HuH-7.5 (cell line): ENCODE measurements at regions not wholly inside any gene's neighbourhood (a gene's known extent, or its start where the extent isn't known, plus 50 kb on each side); places are given as distances from the start of the nearest gene placed in this dataset.
"Not testable (repeated sequence)": the region's sequence is repeated elsewhere in the genome, so short reads cannot be mapped to it uniquely, and the experiment has no call there.

Source experiments
- DNase-seq: peaks from one replicate; pipeline ENCODE4 v3.0.0; 2011; ENCODE audit warnings: low spot score

DNA sequence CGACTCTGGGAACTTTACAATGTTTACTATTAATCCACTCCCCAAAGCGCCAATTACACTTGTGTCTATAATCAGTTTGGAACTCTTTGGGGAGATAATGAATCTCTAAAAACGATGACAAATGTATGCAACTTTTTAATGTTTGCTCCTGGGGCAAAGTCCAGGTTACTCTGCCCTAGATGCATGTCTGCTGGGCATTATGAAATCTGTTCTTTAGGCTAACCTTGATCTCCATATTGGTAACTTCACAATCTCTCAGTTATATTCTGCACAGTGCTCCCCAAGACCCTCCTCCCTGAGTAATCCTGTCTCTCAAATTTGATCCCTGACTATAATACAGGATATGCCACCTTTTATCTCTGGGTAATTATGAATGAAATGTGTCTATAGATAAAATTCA lies 152.2 kb upstream of the TRPM3 start:
- no peak for DNase-seq

GRCh38 chr9:71271602-71272001 lies 150.2 kb upstream of the TRPM3 start:
- no peak for DNase-seq

DNA sequence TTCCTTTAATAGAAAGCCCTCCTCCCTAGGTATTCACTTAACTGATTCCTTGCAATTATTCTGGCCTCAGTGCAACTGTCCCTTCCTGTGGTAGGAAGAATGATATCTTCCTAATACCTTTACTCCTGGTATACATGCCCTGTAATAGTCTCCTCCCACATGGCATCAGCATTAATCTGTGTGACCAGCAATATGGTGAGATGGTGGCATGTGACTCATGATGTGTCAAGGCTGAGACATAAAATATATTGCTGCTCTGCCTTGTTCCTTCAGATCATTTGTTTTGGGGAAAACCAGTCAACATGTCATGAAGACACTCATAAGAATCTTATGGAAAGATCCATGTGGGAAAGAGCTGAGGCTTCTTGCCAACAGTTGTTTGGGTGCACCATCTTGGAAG lies 149.1 kb upstream of the TRPM3 start:
- DNase-seq = no peak

DNA sequence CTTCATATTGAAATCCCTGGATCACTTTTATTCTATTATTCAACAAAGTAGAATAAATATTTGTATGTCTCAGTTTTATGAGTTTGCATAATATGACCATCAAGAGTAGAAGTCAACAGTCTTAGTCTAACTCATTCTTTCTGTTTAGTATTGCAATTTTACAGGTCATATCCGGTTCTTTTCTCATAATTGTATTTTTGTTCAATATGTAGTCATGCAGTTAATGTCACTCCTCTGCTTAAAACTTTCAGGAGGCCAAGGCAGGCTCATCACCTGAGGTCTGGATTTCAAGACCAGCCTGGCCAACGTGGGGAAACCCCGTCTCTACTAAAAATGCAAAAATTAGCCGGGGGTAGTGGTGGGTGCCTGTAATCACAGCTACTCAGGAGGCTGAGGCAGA lies 148.4 kb upstream of the TRPM3 start:
- DNase-seq = no peak

GRCh38 chr9:71268871-71269635 lies 147.6 kb upstream of the TRPM3 start:
- no peak for DNase-seq

DNA sequence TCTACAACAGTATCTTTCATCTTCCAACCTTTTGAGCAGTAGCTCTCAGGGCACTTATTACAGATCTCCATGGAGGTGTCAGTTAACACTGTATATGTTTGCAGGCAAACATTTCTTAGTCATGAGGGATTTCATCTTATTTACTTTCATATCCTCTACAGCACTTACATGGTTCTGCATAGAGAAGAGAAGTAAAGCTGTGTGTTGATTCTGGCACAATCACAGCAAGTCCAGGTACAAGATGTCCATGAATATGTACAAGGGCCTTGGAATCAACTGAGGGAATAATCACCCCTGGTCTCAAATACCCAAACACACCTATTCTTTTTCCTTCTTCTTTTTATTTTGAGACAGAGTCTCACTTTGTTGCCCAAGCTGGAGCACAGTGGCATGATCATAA lies 142.0 kb upstream of the TRPM3 start:
- no peak for DNase-seq

GRCh38 chr9:71260419-71260818 lies 139.0 kb upstream of the TRPM3 start:
- DNase-seq = not testable (repeated sequence)

DNA sequence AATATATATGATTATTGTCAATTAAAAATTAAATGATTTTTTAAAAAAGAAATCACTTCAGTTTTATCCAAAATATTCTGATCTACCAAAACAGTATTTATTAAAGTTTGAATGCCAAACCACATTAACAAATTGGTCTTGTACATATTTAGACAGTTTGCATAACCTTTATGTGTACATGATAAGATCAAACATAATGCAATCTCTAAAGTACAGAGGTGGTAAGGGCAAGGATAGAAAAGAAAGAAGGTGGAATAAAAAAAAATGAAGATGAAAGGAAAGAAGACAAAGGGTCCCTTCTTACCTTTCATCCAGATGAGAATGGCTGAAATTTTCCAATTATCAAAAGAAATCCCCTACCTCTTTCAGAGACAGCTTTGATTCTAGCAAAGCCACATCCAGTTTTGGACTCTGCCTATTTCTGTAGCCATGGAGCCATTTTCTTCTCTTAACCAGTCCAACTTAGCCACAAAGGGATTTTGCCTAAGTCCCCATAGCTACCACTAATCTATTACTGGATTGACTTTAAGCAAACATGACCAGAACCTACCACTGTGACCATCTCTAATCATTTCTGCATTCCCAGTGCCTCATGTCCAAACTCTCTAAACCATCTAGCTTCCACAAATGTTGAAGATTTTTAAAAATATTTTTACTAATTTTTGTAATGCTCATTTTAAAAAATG lies 133.3 kb upstream of the TRPM3 start:
- DNase-seq = no peak

DNA sequence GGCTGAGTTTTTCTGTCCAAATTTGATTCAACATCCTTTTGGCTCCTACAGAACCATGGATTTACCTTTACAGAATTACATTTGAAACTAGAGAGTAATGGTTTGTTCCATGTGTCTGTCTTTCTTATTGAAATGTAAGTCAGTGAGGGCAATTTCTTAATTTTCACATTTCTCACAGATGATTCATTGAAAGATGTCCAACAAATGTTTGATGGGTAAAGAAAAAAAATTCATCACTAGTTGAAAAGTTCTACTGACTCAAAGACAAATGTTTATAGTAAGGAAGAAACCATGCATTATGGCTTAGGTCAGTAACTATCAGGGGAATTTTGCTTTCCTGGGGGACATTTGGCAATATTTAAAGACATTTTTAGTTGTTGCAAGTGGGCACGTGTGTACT lies 131.6 kb upstream of the TRPM3 start:
- DNase-seq = no peak

GRCh38 chr9:71250581-71250980 lies 129.2 kb upstream of the TRPM3 start:
- no peak for DNase-seq

DNA sequence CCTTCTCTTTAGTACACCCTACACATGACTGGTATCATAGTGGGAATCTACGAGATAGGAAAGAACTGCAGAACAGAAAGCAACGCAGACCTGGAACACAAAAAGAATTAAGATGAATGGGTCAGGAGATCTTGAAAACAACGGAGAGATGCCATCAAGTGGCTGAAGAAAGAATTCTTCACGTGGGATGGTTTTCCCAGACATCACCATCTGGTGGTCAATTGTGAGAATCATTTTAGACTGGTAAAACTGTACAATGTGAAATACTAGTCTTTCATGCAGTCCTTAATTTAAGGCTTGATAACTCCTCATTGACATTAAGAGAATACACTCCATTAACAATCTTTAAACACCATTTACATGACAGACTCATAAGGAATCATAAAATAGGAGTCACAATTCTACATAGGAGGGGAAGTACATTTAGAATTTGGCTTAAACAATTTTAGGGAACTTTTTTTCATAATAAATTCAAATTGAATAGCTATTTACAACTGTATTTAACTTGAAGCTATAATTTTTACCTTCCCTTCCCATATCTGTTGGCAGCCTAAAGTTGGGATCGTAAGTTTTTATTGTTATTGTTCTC lies 128.4 kb upstream of the TRPM3 start:
- peak; percentile 36 for DNase-seq

- no peak for DNase-seq
Observed at GRCh38 chr9:71245651-71246050, 124.2 kb upstream of the TRPM3 start.

GRCh38 chr9:71243951-71244350 lies 122.5 kb upstream of the TRPM3 start:
- DNase-seq = no peak

DNA sequence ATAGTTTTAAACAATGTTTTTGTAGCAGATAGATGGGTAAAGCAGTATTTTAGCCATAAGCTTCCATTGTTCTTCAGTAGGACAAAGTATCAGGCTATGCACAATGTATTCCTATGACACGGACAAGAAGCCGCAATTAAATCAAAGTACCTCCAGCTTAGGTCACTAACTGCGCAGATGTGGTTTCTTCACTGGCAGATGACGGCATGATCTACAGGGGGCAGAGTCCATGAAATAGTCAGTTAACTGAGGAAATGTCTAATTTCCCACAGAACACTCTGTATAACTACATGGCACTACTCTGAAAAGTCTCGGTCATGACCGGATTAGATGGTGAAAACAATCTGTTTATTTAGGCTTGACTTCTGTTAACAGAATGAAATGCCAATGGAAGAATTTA lies 120.7 kb upstream of the TRPM3 start:
- no peak for DNase-seq

DNA sequence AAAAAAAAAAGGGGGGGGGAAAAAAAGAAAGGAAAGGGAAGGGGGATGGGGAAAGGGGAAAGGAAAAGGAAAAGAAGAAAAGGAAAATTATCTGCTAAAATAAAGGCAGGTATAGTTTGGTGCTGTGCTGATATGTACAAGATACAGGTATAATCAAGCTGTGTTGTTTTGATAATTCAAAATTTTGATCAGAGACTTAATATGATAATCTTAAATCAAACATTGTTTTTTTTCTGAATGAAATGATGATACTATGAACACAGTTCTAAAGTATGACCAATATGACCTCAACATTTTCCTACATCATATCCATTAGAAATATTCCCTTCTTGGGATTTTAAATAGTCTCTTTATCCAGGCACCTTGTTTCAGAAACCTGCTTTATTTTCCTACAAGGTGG lies 115.6 kb upstream of the TRPM3 start:
- DNase-seq = no peak

DNA sequence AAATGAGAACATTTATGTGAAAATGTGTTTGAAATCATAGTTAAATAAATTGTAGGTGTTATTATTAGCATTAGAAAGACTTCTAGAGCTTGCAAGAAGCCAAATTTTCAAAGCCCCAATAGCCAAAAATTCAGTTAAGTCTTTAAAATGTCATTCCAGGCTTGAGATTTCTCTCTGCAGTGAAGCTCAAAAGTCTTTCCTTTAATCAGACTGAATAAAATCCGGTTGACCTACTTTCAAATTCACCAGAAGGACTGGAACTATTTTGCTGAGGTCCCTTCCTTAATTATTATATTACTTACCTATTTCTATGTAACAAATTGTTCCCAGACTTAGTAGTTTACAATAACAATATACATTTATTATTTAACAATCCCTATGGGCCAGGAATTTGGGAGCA lies 112.2 kb upstream of the TRPM3 start:
- DNase-seq = no peak

DNA sequence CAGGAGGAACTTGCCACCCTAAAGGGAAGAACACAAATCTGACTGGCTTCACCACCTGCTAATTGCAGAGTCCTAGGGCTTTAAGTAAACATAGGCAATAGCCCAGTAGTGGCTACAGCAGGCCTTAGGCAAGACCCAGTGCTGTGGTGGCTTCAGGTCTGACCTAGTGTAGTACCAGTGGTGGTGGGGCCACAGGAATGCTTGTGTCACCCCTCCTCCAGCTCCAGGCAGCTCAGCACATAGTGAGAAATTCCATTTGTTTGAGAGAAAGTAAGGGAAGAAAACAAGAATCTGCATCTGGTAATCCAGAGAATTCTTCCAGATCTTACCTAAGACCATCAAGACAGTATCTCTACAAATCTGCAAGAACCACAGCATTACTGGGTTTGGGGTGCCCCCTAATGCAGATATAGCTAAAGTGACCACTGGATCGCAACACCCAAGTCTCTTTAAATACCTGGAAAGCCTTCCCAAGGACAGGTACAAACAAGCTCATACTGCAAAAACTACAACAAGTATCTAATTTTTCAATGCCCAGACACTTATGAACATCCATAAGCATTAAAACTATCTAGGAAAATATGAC lies 102.6 kb upstream of the TRPM3 start:
- DNase-seq = no peak

DNA sequence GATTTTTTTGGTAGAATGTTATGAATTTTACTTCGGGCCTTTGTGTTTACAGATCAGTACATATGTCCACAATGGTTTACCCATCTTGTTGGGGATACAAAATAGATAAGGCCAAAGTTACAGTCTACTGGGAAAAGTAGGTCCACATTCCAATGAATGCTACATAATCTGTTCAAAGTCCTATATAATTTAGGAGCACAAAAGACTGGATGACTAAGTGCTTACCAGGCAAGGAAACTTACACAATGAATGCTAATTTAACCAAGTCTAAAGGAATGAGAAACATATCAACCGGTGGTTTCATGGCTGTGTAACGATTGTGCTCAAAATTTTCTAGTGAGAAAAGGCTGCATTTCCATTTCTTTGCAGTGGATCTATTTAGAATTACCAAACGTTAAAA lies 97.4 kb upstream of the TRPM3 start:
- peak; percentile 20 for DNase-seq

DNA sequence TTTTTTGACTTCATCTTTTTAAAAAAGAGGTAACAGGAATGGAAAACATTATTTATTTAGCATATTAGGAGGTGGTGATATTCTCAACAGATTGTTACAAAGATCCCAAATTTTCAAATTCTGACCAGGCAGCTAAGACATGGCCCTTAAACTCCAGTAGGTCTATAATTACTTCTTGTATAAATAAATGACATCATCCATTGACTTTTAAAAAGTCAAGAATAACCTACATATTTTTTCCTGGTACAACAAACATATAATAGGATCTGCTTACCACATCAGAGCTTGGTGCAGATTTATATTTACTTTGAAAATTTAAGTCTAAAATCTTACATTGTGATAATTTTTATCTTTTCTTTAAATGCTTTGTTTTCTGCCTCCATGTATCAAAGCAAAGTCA lies 92.2 kb upstream of the TRPM3 start:
- DNase-seq = no peak

DNA sequence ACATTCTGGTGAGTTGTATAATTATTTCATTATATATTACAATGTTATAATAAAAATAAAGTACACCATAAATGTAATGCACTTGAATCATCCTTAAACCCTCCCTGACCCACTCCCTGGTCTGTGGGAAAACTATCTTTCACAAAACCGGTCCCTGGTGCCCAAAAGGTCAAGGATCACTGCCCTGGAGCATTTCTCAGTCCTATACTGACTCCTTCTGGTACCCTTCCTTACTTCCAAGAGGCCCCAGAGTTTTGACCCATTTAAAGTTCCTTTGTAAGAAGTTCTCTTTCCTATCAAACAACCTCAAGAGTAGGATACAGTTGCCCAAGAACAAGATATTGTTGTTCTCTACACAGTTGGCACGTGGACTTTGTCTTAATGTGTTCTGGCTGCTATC lies 88.9 kb upstream of the TRPM3 start:
- DNase-seq = no peak

GRCh38 chr9:71209890-71210289 lies 88.5 kb upstream of the TRPM3 start:
- DNase-seq = no peak

DNA sequence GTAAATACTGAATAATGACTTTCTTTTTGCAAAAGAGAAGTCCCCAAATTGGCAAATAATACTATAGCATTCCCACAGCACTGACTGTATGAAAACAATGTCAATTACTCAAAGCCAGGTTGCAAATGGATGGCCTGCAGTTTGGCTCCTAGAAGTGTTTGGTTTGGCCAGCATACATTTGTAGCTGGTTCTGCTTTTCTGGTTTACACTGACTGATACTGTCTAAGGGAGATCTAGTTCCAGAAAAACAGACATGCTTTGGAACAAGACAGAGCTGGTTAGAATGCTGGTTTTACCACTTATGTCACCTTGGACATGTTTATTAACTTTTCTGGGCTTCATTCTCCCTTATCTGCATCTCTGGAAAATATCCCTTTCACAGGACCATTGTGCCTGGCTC lies 81.5 kb upstream of the TRPM3 start:
- no peak for DNase-seq

DNA sequence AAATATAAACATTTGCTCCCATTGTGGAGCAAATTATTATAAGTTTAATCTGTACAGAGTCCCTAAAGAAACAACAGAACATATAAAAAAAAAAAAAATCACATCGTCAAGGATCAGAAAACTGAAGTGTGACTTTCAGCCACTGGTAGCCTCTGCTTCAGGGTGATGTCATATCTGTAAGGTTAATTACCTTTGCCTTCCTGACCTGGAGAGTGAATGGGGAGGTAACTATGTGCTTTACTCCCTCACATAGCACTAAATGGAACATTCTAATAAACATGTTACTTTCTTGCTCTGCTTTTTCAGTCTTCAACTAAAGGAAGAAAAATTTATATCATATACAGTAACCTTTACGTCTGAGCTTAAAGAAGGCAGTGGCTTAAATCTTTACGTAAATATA lies 70.3 kb upstream of the TRPM3 start:
- no peak for DNase-seq
